GM12872 (cell line): ENCODE measurements at regions not wholly inside any gene's neighbourhood (a gene's known extent, or its start where the extent isn't known, plus 50 kb on each side); places are given as distances from the start of the nearest gene placed in this dataset.

Experiments used
- TF ChIP-seq, protein P1 (sequence below): IDR thresholded peaks from 3 replicates; pipeline ENCODE4 v1.5.1; 2011; ENCODE audit warnings: low read depth, mild to moderate bottlenecking, low read length, moderate library complexity; ENCODE audit not compliant: insufficient read depth

DNA sequence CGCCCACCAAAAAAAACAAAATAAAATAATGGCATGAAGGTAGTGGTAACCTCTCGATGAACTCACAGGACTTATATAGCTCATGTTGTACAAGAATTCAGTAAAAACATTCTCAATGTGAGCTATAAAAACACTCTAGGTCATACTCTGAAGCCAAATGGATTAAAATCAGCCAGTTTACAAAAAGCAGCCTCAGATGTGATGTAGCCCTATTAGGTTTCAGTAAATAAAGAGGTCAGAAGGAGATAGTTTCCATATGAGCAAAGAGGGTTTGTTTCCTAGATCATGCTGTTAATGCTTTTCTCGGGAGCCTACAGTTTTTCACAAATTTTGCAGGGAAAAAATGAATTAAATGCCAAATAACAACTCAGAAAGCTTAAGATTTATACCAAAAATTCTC lies 319.5 kb upstream of the HSF2 start:
- TF ChIP-seq, protein P1, sequence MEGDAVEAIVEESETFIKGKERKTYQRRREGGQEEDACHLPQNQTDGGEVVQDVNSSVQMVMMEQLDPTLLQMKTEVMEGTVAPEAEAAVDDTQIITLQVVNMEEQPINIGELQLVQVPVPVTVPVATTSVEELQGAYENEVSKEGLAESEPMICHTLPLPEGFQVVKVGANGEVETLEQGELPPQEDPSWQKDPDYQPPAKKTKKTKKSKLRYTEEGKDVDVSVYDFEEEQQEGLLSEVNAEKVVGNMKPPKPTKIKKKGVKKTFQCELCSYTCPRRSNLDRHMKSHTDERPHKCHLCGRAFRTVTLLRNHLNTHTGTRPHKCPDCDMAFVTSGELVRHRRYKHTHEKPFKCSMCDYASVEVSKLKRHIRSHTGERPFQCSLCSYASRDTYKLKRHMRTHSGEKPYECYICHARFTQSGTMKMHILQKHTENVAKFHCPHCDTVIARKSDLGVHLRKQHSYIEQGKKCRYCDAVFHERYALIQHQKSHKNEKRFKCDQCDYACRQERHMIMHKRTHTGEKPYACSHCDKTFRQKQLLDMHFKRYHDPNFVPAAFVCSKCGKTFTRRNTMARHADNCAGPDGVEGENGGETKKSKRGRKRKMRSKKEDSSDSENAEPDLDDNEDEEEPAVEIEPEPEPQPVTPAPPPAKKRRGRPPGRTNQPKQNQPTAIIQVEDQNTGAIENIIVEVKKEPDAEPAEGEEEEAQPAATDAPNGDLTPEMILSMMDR, result no peak

DNA sequence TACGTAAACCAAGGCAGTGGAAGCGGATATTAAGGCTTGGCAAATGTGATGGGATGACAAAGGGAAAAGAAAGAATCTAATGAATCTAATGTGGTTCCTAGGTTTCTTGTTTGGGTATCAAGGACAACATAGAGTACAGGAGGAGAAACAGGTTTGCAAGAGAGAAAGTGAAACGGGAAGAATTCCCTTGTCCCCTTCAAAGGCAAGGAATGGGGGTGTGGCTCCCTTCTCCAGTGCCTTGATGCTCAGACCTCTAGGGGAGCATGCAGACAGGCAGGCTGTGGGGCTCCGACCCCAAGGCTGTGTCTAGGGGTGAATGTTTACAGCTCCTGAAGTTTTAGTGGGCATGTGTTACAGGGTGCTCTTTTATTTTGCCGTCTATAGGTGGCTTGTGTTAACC lies 317.5 kb upstream of the HSF2 start:
- TF ChIP-seq, protein P1, result no peak

DNA sequence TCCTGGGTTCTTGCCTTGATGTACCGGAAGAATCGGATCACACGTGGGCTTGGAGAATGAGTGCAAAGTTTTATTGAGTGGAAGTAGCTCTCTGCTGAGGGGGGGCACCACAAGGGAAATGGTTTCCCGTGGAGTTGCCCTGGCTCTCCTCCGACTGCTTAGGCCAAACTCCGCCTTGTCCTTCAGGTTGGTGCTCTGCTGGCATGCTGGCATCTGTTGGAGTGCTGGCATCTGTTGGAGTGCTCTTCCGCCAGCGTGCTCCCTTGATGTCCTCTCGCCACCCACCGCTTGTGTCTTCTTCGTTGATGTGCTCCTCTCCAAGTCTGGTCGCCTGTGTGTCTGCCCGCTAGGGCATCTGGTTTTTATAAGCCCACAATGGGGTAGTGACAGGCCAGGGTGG lies 317.1 kb upstream of the HSF2 start:
- TF ChIP-seq, protein P1, result no peak

DNA sequence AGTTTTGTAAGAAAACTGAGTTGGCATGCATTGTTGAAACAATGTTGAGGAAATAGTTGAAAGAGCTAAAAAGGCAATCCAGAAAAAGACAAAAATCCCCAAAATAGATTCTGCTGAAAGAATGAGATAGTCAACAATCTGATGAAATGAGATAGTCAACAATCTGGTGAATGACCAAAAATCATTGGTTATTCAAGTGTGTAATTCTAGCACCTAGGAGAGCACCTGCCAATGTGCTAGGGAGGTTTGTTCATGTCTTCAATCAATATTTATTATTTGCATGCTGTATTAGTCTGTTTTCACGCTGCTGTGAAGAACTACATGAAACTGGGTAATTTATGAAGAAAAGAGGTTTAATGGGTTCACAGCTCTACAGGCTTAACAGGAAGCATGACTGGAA lies 307.1 kb upstream of the HSF2 start:
- TF ChIP-seq, protein P1, result no peak

DNA sequence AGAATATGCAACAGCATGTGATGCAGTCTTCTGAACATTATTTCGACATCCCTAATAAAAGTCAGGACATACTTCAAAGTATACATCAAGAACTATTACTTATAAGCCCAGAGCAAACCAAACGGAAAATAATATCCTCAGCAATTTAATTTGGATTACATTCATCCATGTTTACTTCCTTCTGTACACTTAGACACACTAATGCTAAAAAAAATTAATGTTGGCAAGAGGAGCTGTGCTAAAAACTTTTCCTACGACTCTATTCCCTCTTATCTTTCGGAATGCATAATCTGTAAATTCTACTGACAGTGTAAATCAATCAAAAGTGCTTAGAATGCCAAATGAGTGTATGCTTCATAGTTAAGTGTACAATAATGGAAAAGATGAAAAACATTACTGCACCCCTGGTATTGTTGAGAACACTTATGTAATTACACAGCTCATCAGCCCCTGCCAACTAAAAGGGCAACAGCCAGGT lies 301.2 kb upstream of the HSF2 start:
- TF ChIP-seq, protein P1, result no peak

DNA sequence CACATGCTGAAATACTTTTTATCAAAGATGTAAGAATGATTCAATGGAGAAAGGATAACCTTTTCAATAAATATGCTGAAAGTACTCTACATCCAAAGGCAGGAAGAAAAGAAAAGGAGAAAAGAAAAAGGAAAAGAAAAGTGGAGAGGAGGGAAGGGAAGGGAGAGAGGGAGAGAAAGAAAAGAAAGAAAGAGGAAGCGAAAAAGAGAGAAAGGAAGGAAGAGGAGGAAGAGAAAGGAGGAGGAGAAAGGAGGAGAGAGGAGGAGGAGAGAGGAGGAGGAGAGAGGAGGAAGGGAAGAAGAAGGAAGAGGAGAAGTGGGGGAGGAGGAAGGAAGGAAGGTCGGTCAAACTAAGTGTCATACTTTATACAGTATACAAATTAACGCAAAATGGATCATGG lies 297.4 kb upstream of the HSF2 start:
- TF ChIP-seq, protein P1, result no peak

DNA sequence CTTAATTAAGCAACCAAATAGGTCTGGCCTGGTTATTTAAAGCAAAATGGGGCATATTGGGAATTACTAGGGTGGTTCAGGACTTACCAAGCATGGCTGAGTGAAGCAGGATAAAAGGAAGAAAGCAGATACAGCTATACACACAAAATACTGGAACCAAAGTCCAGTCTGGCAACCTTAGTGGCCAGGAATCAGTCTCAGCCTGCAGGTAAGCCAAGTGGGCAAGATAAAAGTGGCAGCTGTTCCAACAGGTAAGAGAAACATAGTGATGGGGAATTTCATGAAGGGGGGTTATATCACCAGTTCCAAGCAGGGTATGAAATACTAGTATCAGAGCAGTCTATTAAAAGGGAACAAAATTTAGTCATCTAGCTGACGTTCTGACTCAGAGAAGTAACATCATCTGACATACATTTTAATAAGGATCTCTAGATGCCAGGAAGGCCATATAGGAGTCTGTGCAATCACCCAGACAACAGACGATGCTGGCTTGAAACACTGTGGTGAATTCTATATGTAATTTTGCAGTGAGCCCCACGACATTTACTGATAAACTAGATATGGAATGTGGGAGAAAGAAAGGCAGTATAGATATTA lies 292.1 kb upstream of the HSF2 start:
- TF ChIP-seq, protein P1, result no peak
